RPMI7951 (cell line): ENCODE measurements at regions not wholly inside any gene's neighbourhood (a gene's known extent, or its start where the extent isn't known, plus 50 kb on each side); places are given as distances from the start of the nearest gene placed in this dataset.
A peak's percentile ranks its signal among the peaks of the same experiment; 100 is the strongest.
"Not testable (repeated sequence)": the region's sequence is repeated elsewhere in the genome, so short reads cannot be mapped to it uniquely, and the experiment has no call there.

Source experiments
- DNase-seq: peaks from one replicate; pipeline ENCODE4 v3.0.0-alpha.2; 2012; ENCODE audit warnings: low read depth

- no peak for DNase-seq
Observed at GRCh38 chr22:27250886-27251285, 550.7 kb downstream of the MN1 start.

- no peak for DNase-seq
Observed at GRCh38 chr22:27251563-27251962, 550.0 kb downstream of the MN1 start.

GRCh38 chr22:27252282-27253049 lies 549.1 kb downstream of the MN1 start:
- DNase-seq = peak; percentile 88

GRCh38 chr22:27253108-27253902 lies 548.3 kb downstream of the MN1 start:
- no peak for DNase-seq

- not testable (repeated sequence) for DNase-seq
Observed at GRCh38 chr22:27254063-27254462, 547.5 kb downstream of the MN1 start.

GRCh38 chr22:27255580-27255979 lies 546.0 kb downstream of the MN1 start:
- DNase-seq = no peak

GRCh38 chr22:27257987-27258386 lies 543.6 kb downstream of the MN1 start:
- DNase-seq = no peak

- no peak for DNase-seq
Observed at GRCh38 chr22:27258616-27259172, 542.9 kb downstream of the MN1 start.

- DNase-seq = no peak
Observed at GRCh38 chr22:27259433-27259832, 542.1 kb downstream of the MN1 start.

GRCh38 chr22:27260087-27260698 lies 541.4 kb downstream of the MN1 start:
- DNase-seq = peak; percentile 56

GRCh38 chr22:27262361-27262760 lies 539.2 kb downstream of the MN1 start:
- no peak for DNase-seq

- DNase-seq = no peak
Observed at GRCh38 chr22:27264184-27264583, 537.4 kb downstream of the MN1 start.

GRCh38 chr22:27267145-27267544 lies 534.4 kb downstream of the MN1 start:
- DNase-seq = peak; percentile 90

GRCh38 chr22:27269751-27270543 lies 531.6 kb downstream of the MN1 start:
- peak; percentile 90 for DNase-seq

- DNase-seq = peak; percentile 43
Observed at GRCh38 chr22:27270818-27271510, 530.6 kb downstream of the MN1 start.

- no peak for DNase-seq
Observed at GRCh38 chr22:27273436-27273835, 528.1 kb downstream of the MN1 start.

GRCh38 chr22:27273853-27274252 lies 527.7 kb downstream of the MN1 start:
- DNase-seq = no peak

GRCh38 chr22:27274770-27275449 lies 526.6 kb downstream of the MN1 start:
- no peak for DNase-seq

GRCh38 chr22:27278946-27279345 lies 522.6 kb downstream of the MN1 start:
- DNase-seq = peak; percentile 91

- no peak for DNase-seq
Observed at GRCh38 chr22:27283240-27283639, 518.3 kb downstream of the MN1 start.
